Right renal pelvis (tissue), 4 donors: ENCODE measurements at regions not wholly inside any gene's neighbourhood (a gene's known extent, or its start where the extent isn't known, plus 50 kb on each side); places are given as distances from the start of the nearest gene placed in this dataset.

ENCODE experiments used
- DNase-seq, 4 donors: peaks; one replicate each; pipeline ENCODE4 v3.0.0-alpha.2; 2013; ENCODE audit warnings: low read depth in 4 of 4, low spot score in 3 of 4, missing footprints in 1 of 4

DNA sequence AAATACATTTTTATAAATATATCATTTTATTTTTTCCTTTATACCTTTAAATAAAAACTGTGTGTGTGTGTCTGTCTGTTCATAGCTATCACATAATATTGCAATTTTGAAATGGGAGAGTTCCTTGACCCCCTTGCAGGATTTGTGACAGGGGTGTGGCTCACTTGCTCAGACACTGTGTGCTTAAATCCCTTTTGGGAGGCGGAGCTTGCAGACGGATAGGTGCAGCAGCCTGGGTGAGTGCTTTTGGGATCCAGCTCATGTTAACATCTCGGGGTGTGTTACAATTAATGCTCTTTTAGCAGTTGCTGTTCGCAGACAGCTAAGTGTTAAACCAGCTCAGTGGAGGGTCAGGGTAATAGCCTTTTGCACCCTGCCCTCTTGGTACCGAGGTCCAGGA, 459.8 kb downstream of the IPMK start:
- no peak for DNase-seq

DNA sequence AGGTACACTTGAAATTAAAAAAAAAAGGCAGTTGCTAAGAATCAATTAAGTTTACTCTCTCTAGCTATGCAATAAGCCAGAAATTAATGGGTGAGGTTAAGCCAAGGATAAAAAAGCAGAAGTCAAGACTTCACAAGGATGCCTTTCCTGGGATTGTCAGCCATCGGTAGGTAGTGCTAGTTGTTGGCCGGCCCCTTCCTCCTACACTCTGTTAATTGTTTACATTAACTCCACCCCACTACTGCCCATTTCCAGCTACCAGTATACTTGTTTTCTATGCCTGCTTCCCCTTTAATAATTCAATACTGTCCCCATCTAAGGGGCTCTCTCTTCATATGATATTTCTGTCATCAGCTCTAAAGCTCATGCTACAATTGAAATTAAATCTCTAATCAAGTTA, 461.0 kb downstream of the IPMK start:
- DNase-seq = no peak

GRCh38 chr10:57799625-57800024, 468.1 kb downstream of the IPMK start:
- no peak for DNase-seq

- no peak for DNase-seq
These were observed 468.9 kb downstream of the IPMK start for GRCh38 chr10:57798830-57799229.

DNA sequence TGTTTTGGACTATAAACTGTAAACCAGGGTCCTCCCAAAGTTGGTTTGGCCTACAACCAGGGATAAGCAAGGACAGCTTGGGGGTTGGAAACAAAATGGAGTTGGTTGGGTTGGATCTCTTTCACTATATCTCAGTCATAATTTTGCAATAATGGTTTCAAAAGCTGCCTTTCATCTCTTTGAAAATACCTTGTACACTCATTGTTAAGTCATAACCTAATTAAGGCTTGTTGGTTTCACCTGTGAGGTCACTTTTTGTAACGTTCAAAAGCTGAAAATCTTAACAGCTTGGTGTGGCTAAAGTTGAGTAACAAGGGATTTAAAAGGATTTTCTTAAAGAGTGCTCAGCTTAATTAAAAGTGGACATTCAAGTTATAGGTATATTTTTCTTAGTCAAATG, 476.1 kb downstream of the IPMK start:
- DNase-seq = no peak

DNA sequence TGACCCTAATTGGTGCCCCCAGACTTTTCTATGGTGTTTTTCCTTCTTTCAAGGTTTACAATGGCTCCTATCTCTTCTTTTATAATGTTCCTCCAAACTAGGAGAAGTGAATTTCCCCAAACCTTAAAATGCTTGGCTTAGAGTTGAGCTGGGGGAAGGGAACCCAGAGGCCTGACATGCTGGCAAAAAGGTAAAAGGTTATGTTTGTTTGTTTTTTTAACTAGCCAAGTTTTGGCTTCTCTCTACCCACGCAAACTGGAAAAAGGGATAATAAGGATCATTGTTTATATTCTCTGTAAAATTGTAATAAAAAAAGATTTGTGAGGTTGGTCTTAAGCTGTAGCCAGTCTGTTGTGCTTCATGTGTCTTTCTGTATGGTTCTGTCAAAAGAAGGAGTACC, 477.0 kb downstream of the IPMK start:
- DNase-seq = no peak

DNA sequence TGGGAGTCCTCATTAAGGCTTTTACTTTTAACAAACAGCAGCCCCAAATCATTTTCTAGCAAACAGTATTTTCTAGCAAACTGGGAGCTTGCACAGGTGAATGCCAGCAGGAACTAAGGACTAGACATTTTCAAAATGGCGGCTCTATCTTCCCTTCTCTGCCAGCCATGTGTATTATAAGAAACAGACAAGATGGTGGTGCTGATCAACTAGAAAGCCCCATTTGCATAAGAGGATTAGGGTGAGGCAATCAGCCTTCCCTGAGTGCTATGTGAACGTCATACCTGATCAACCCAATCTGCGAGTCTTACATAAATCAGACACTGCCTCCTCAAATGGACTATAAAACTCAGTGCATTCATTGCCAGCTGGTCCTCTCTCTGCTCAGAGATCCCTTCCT, 479.6 kb downstream of the IPMK start:
- no peak for DNase-seq

- DNase-seq = no peak
These were observed 480.6 kb downstream of the IPMK start for GRCh38 chr10:57786850-57787750.

DNA sequence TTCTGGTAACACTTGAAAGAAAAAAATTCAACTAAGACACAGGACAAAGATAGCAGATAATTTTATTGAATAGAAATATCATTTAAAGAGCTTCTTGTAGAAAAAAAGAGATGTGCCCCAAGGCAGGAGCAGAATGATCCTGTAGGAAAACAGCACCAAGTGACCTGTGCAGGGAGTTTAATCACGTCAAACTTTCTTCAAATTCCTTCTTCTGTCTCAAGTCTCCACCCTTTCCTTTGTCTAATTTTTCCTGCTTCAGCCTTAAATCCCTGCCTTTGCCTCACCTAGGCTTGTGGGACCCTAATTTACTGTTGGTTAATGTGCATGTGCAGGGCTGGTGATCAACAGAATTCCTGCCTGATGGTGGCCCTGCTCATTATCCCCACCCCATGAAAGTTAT, 481.4 kb downstream of the IPMK start:
- DNase-seq = no peak

GRCh38 chr10:57785546-57785945, 482.1 kb downstream of the IPMK start:
- no peak for DNase-seq

GRCh38 chr10:57785068-57785467, 482.6 kb downstream of the IPMK start:
- no peak for DNase-seq

GRCh38 chr10:57776688-57777432, 490.8 kb downstream of the IPMK start:
- DNase-seq = no peak

- DNase-seq = no peak
These were observed 492.4 kb downstream of the IPMK start for GRCh38 chr10:57775250-57775649.

- no peak for DNase-seq
These were observed 498.4 kb downstream of the IPMK start for GRCh38 chr10:57769298-57769697.

GRCh38 chr10:57759777-57760176, 507.9 kb downstream of the IPMK start:
- DNase-seq = no peak

DNA sequence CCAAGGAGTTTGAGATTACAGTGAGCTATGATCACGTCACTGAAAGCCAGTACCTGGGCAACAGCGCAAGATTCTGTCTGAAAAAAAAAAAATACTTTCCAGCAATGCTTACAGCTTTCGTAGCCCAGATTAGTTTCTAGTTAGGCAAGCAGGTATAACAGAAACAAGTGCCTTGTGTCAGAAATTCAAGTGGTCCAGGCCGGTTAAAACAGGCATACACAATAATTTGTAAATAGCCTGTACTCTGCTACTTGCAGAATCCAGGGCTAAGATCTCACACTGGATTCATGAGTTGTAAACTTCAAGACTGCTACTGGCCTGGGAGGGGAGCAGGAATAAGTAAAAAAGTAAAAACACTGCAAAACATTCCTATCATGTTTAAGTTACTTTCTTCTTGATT, 512.9 kb downstream of the IPMK start:
- DNase-seq = no peak

GRCh38 chr10:57743711-57744110, 524.0 kb downstream of the IPMK start:
- DNase-seq = no peak

DNA sequence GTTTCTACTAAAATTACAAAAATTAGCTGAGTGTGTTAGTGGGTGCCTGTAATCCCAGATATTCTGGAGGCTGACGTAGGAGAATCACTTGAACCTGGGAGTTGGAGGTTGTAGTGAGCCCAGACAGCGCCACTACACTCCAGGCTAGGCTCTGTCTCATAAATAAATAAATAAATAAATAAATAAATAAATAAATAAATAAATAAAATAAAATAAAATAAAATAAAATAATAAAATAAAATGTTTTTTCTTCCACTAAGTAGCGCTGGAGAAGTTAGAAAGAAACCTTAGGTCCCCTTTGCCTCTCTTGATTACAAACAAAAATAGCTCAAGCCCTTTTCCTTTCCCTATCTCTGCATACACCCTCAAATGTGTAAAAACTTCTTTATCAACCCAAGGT, 525.9 kb downstream of the IPMK start:
- no peak for DNase-seq

DNA sequence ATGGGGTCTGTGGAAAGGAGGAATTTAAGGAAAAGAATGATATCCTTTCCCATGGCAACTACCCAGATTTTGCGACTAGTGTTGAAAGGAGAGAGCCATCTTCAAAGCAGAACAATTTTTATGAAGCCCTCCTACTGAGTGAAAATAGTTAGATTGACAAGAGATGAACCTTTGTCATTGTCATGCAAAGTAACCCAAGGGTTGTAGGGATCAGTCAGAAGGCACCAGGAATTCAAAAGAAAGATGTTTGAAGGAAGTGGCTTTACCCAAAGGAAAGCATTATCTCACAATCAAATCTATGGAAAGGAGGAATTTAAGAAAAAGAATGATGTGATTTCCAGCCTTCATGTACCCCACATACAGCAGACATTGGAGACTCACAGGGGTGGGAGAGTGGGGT, 544.4 kb downstream of the IPMK start:
- no peak for DNase-seq

DNA sequence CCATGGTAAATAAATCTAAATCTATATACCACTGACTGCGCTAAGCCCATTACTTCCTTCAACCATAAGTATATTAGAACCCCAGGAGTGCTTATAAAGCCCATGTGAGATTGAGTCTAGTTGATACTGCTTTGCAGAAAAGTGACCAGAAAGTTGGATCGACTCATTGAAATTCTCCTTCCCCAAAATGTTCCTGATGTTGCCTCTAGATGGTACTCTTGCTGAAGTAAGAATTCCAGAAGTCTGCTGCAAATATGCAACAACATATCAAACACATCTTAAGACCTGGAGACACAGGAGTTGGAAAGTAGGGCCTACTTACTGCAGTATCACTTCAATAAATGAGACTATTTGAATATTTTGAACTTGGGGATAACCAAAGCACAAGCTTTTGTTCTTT, 550.8 kb downstream of the IPMK start:
- no peak for DNase-seq

GRCh38 chr10:57715233-57715632, 552.5 kb downstream of the IPMK start:
- DNase-seq = no peak

- DNase-seq = no peak
These were observed 560.4 kb downstream of the IPMK start for GRCh38 chr10:57707300-57707658.
